Hepatocyte (in vitro differentiated cells): ENCODE measurements at regions not wholly inside any gene's neighbourhood (a gene's known extent, or its start where the extent isn't known, plus 50 kb on each side); places are given as distances from the start of the nearest gene placed in this dataset.

ENCODE experiments used
- CTCF ChIP-seq: fragments of 200-600 bp; sonication (generic); IDR thresholded peaks from 2 replicates; pipeline ENCODE4 v1.5.1; 2016; ENCODE audit warnings: antibody characterized with exemption, mild to moderate bottlenecking; ENCODE audit not compliant: poor library complexity
- EZH2 ChIP-seq: fragments of 200-600 bp; sonication (generic); IDR thresholded peaks from 2 replicates; pipeline ENCODE4 v1.6.1; 2016; ENCODE audit warnings: antibody characterized with exemption, mild to moderate bottlenecking, borderline replicate concordance
- EZH2phosphoT487 ChIP-seq: fragments of 200-600 bp; sonication (generic); IDR thresholded peaks from one replicate; pipeline ENCODE4 v1.6.1; 2018; ENCODE audit warnings: antibody characterized with exemption, mild to moderate bottlenecking, low read depth, moderate library complexity; ENCODE audit not compliant: unreplicated experiment, severe bottlenecking

DNA sequence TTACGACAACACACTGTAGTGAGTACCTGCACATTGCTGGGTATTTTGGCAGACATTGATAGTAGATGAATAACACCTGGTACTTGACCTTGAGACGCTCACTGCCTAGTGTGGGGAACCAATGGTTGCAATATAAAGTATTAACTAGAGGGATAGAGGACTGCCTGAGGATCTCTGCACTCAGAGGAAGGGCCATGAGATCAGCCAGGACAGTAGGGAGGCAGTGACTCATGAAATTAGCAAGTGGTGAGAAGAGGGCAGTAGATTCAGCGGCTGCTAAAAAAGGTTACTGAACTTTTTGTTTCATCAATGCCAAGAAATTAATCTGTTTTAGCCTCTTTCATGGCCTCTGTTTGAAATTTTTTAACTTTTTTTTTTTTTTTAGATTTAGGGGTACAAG lies 250.8 kb upstream of the TCF4 start:
- TF ChIP-seq CTCF = no peak
- TF ChIP-seq EZH2 = no peak
- TF ChIP-seq EZH2phosphoT487 = no peak
